C4-2B (cell line): ENCODE measurements at regions not wholly inside any gene's neighbourhood (a gene's known extent, or its start where the extent isn't known, plus 50 kb on each side); places are given as distances from the start of the nearest gene placed in this dataset.

Experiments
- CTCF ChIP-seq: fragments of 450-650 bp; conservative IDR thresholded peaks from 2 replicates; pipeline ENCODE4 v1.5.1; 2017; ENCODE audit warnings: mild to moderate bottlenecking
- ZFX ChIP-seq: fragments of 450-650 bp; IDR thresholded peaks from 2 replicates; pipeline ENCODE4 v1.6.1; 2017

GRCh38 chr19:34831714-34832113 is 58.7 kb upstream of the ZNF599 start:
- TF ChIP-seq CTCF (no peak), ZFX (no peak)
